KMS-11 (cell line): ENCODE measurements at regions not wholly inside any gene's neighbourhood (a gene's known extent, or its start where the extent isn't known, plus 50 kb on each side); places are given as distances from the start of the nearest gene placed in this dataset.

Source experiments
- H2AFZ ChIP-seq: fragments of 200-600 bp; sonication (generic); 2 replicates; pipeline ENCODE4 v1.6.1; 2016; ENCODE audit warnings: antibody characterized with exemption, mixed run types, low read depth
- H3K27ac ChIP-seq: fragments of 200-600 bp; sonication (generic); 2 replicates; pipeline ENCODE4 v1.6.1; 2016; ENCODE audit warnings: mild to moderate bottlenecking, mixed run types
- H3K27me3 ChIP-seq: fragments of 200-600 bp; sonication (generic); 2 replicates; pipeline ENCODE4 v1.6.1; 2017; ENCODE audit warnings: mild to moderate bottlenecking, low read depth, mixed run types, moderate library complexity; ENCODE audit not compliant: insufficient read depth
- H3K36me3 ChIP-seq: fragments of 200-600 bp; sonication (generic); 2 replicates; pipeline ENCODE4 v1.6.1; 2017; ENCODE audit warnings: mild to moderate bottlenecking, mixed run types; ENCODE audit not compliant: insufficient read depth
- H3K4me1 ChIP-seq: fragments of 200-600 bp; sonication (generic); 2 replicates; pipeline ENCODE4 v1.6.1; 2016; ENCODE audit warnings: mild to moderate bottlenecking, low read depth, mixed run types; ENCODE audit not compliant: poor library complexity, severe bottlenecking
- H3K4me2 ChIP-seq: fragments of 200-600 bp; sonication (generic); 2 replicates; pipeline ENCODE4 v1.7.0; 2016; ENCODE audit warnings: mild to moderate bottlenecking, mixed run types
- H3K4me3 ChIP-seq: fragments of 200-600 bp; sonication (generic); IDR thresholded peaks from 2 replicates; pipeline ENCODE4 v1.6.1; 2017; ENCODE audit warnings: low read depth, low read length, mixed read lengths; ENCODE audit not compliant: insufficient read depth
- H3K79me2 ChIP-seq: fragments of 200-600 bp; sonication (generic); 2 replicates; pipeline ENCODE4 v1.6.1; 2016; ENCODE audit warnings: low read depth, mixed run types; ENCODE audit not compliant: insufficient read depth
- H3K9ac ChIP-seq: fragments of 200-600 bp; sonication (generic); 2 replicates; pipeline ENCODE4 v1.6.1; 2016; ENCODE audit warnings: mild to moderate bottlenecking, mixed run types
- H4K20me1 ChIP-seq: fragments of 200-600 bp; sonication (generic); 2 replicates; pipeline ENCODE4 v1.6.1; 2016; ENCODE audit warnings: mild to moderate bottlenecking, mixed run types; ENCODE audit not compliant: insufficient read depth
- CTCF ChIP-seq: fragments of 200-600 bp; sonication (generic); conservative IDR thresholded peaks from 2 replicates; pipeline ENCODE4 v1.6.1; 2017; ENCODE audit warnings: low read depth, mild to moderate bottlenecking, antibody characterized with exemption, low read length, moderate library complexity, mixed read lengths

DNA sequence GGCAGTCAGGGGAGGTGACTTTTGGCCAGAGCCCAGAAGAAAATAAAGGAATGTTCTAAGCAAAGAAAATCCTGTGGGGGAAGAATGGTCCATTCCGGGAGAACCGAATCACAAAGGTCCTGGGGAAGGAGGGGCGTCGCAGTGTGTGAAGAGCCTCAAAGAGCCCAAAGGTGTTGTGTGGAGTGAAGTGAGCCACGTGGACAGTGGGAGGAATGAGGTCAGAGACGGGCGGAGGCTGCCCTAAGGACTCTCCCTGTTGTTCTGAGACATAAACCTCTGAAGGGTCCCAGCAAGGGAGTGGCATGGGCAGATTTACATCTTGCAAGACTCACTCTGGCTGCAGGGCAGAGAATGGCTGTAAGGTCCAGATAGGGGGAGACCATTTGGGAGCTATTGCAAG, 91.3 kb upstream of the SEC11C start:
- Histone ChIP-seq H3K9ac (no peak overlapping the region), H3K4me2 (no peak overlapping the region), H4K20me1 (no peaks in the 10 kb centered on the region), H2AFZ (no peak overlapping the region), H3K4me3 (no peak overlapping the region), H3K79me2 (no peaks in the 10 kb centered on the region), H3K27ac (no peak overlapping the region), H3K27me3 (no peaks in the 10 kb centered on the region), H3K36me3 (no peaks in the 10 kb centered on the region), H3K4me1 (no peaks in the 10 kb centered on the region)
- no peak for TF ChIP-seq CTCF

GRCh38 chr18:59049721-59050660, 89.7 kb upstream of the SEC11C start:
- Histone ChIP-seq H3K4me2 (no peak overlapping the region), H3K27ac (no peak overlapping the region), H3K79me2 (no peaks in the 10 kb centered on the region), H3K36me3 (no peaks in the 10 kb centered on the region), H3K9ac (no peak overlapping the region), H3K4me1 (no peaks in the 10 kb centered on the region), H4K20me1 (no peaks in the 10 kb centered on the region), H3K27me3 (no peaks in the 10 kb centered on the region), H3K4me3 (no peak overlapping the region), H2AFZ (no peak overlapping the region)
- TF ChIP-seq CTCF = no peak

- H3K27me3 ChIP-seq = no peaks in the 10 kb centered on the region
- no peak overlapping the region for H3K4me3 ChIP-seq
- no peaks in the 10 kb centered on the region for H3K4me1 ChIP-seq
- no peak overlapping the region for H3K9ac ChIP-seq
- no peak overlapping the region for H3K4me2 ChIP-seq
- H2AFZ ChIP-seq = no peak overlapping the region
- H4K20me1 ChIP-seq = no peaks in the 10 kb centered on the region
- no peaks in the 10 kb centered on the region for H3K79me2 ChIP-seq
- no peak for TF ChIP-seq CTCF
- H3K36me3 ChIP-seq = no peaks in the 10 kb centered on the region
- no peak overlapping the region for H3K27ac ChIP-seq
Measured at GRCh38 chr18:59050661-59051057, 89.0 kb upstream of the SEC11C start.

DNA sequence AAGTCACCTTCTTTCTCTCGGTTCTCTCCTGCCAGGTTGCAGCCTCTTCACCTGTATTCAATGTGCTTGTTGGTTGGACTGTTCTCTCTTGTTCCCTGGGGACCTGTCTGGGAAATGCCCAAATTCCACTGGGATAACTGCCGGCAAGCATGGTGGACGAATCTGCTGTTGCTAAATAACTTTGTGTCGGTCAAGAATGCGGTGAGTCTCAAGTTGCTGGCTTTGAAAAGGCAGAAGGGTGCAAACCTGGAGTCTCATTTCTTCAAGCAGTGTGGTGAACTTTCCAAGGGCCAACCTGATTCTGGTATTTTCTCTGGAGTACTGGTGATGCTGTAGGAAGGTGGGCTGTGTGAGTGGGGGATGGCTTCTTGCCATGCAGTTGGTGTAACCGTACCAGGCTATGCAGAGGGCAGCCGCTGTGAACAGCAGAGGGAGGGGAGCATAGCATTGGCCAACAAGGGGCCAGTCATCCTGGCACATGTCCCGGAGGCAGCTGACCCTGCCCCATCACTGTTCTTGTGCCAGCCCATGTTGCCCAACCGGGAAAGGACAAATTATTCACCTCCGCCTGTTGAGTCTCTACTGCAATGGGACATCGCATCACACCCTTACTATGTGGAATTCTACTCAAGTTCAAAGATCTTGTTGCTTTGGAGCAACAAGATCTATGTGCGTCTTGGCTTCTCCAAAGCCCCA, 88.1 kb upstream of the SEC11C start:
- no peak for TF ChIP-seq CTCF
- Histone ChIP-seq H3K27me3 (no peaks in the 10 kb centered on the region), H3K4me3 (no peak overlapping the region), H2AFZ (no peak overlapping the region), H3K4me1 (no peaks in the 10 kb centered on the region), H3K27ac (no peak overlapping the region), H4K20me1 (no peaks in the 10 kb centered on the region), H3K9ac (no peak overlapping the region), H3K36me3 (no peaks in the 10 kb centered on the region), H3K79me2 (no peaks in the 10 kb centered on the region), H3K4me2 (no peak overlapping the region)
